ENCODE measurements at regions not wholly inside any gene's neighbourhood (a gene's known extent, or its start where the extent isn't known, plus 50 kb on each side); places are given as distances from the start of the nearest gene placed in this dataset.

GRCh38 chr19:30132343-30133075 is 190.5 kb downstream of the URI1 start:
- no peak for TF ChIP-seq CTCF (IDR thresholded peaks at IDR 0.05; ENCODE audit: low read length)
- TF ChIP-seq EZH2 (optimal IDR thresholded peaks at IDR 0.05; ENCODE audit: low read depth, low read length), result no peak

Measured in MM.1S (cell line).